ENCODE measurements at regions not wholly inside any gene's neighbourhood (a gene's known extent, or its start where the extent isn't known, plus 50 kb on each side); places are given as distances from the start of the nearest gene placed in this dataset.
"Not testable (repeated sequence)": the region's sequence is repeated elsewhere in the genome, so short reads cannot be mapped to it uniquely, and the experiment has no call there.

DNA sequence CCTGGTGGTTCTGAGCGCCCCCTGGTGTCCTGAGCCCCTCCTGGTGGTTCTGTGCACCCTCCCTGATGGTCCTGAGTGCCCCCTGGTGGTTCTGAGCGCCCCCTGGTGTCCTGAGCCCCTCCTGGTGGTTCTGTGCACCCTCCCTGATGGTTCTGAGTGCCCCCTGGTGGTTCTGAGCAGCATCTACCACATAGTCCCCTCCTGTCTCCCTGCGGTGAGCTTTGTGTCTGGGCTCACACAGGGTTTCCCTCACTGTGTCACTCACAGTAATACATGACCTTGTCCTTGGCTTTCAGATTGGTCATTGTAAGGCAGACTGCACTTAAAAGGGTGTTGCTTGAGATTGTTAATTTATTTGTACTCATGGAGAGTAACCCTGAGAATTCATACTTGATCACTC is 474.9 kb downstream of the TMEM121 start:
- 45 to 50% methylated on average over 2 of the region's 3 CpGs for whole genome bisulfite sequencing, 2 donors
- H3K27ac ChIP-seq (ENCODE audit: low read depth in 1 of 2, low read length in 2 of 2); intact Hi-C loops (cut with DNase I); H3K27me3 ChIP-seq (ENCODE audit: control insufficient read depth in 1 of 2, insufficient read depth in 2 of 2, low read length in 1 of 2); ATAC-seq (ENCODE audit: low FRiP score); H3K36me3 ChIP-seq (ENCODE audit: control insufficient read depth in 1 of 2, insufficient read depth in 2 of 2, low read length in 1 of 2); H3K9me3 ChIP-seq (ENCODE audit: control insufficient read depth, low read length); H3K4me3 ChIP-seq (ENCODE audit: low read length in 2 of 2); DNase-seq; H3K4me1 ChIP-seq (ENCODE audit: control insufficient read depth in 1 of 2, insufficient read depth in 2 of 2, low read length in 2 of 2): not testable (repeated sequence)

DNA sequence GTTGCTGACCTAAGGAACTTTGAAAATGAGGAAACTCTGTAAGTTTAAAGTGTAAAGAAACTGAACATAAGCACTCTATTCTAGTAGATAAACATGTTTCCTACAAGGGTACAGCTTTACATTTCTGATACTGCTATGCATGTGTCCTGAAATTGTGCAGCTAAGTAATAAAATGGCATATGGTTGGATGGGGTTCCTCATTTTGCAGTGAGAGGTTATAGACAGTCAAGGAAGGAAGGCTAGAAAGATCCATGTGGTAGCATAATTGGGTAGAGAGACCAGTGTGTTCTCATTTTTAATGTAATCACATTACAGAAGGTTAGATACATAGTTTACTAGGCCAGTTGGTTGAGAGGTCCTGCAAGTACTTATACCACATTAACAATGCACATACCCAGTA is 477.0 kb downstream of the TMEM121 start:
- Histone ChIP-seq H3K27ac (ENCODE audit: low read depth in 1 of 2, low read length in 2 of 2) (no peak overlapping the region), H3K27me3 (ENCODE audit: control insufficient read depth in 1 of 2, insufficient read depth in 2 of 2, low read length in 1 of 2) (no peaks in the 10 kb centered on the region), H3K36me3 (ENCODE audit: control insufficient read depth in 1 of 2, insufficient read depth in 2 of 2, low read length in 1 of 2) (no peaks in the 10 kb centered on the region), H3K4me1 (ENCODE audit: control insufficient read depth in 1 of 2, insufficient read depth in 2 of 2, low read length in 2 of 2) (no peaks in the 10 kb centered on the region), H3K4me3 (ENCODE audit: low read length in 2 of 2) (no peak overlapping the region), H3K9me3 (ENCODE audit: control insufficient read depth, low read length) (no peaks in the 10 kb centered on the region)
- intact Hi-C loops (cut with DNase I): no loop called here
- ATAC-seq (ENCODE audit: low FRiP score) (no peak), DNase-seq (no peak)

DNA sequence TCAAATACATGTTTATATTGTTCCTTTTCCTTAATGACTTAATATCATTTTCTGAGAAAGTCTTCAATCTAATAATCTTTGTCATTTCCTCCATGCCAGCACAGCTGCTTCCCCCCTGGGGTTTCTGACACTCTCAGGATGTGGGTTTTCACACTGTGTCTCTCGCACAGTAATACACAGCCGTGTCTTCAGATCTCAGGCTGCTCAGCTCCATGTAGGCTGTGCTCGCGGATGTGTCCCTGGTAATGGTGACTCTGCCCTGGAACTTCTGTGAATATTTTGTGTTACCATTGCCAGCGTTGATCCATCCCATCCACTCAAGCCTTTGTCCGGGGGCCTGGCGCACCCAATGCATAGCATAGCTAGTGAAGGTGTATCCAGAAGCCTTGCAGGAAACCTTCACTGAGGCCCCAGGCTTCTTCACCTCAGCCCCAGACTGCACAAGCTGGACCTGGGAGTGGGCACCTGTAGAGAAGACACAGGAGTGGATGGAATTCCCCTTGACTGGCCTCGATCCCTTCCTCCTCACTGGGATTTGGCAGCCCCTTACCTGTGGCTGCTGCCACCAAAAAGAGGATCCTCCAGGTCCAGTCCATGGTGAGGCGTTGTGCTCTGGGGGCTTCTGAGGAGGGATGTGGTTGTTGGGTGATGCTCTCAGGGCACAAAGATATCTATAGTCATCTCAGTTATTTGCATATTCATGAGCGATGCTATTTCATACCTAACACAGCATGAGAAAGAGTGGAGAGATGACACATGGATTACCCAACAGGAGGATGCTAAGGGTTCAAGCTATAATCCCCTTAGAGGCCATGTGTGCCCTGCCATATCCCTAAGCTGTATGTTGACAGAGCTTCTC is 478.8 kb downstream of the TMEM121 start:
- 64 to 65% methylated on average over 10 of the region's 10 CpGs for WGBS, 2 donors
- H3K4me1 ChIP-seq (ENCODE audit: control insufficient read depth in 1 of 2, insufficient read depth in 2 of 2, low read length in 2 of 2); H3K36me3 ChIP-seq (ENCODE audit: control insufficient read depth in 1 of 2, insufficient read depth in 2 of 2, low read length in 1 of 2); H3K27ac ChIP-seq (ENCODE audit: low read depth in 1 of 2, low read length in 2 of 2); intact Hi-C loops (cut with DNase I); DNase-seq; ATAC-seq (ENCODE audit: low FRiP score); H3K4me3 ChIP-seq (ENCODE audit: low read length in 2 of 2); H3K27me3 ChIP-seq (ENCODE audit: control insufficient read depth in 1 of 2, insufficient read depth in 2 of 2, low read length in 1 of 2); H3K9me3 ChIP-seq (ENCODE audit: control insufficient read depth, low read length): not testable (repeated sequence)

DNA sequence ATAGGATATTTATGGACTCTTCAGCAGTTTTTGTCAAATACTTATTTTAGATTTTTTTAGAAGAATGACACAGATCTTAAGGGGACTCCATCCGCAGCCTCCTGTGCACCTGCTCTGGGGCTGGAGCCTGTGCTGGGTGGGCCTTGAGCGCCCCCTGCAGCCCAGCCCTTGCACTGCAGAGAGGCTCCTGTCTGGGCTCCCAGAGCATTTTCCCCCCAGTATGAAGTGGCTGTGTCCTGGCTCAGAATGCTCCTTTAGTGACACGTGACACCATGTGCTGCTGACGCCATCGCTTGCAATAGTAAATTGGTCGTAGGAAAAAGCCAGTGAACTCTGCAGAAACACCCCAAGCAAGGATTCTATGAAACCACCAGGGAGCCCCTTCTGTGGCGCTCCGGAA is 479.7 kb downstream of the TMEM121 start:
- H3K27me3 ChIP-seq (ENCODE audit: control insufficient read depth in 1 of 2, insufficient read depth in 2 of 2, low read length in 1 of 2): not testable (repeated sequence)

DNA sequence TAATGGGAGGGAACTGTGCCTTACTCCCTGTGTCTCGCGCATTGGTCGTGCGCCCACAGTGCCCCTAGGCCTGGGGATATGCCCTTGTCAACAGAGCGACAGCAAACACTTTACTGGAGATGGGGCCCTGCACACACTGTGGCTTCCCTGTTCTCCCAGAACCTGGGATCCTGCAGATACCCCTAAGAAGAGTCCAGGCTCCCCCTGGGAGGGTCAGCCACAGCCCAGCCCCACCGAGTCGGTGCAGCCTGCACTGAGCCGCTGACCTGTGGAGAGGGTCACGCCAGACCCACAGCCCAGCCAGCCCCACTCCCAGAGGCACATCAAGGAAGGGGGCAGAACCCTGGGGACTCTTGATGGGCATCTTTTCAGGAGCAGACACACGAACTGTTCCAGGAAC is 480.3 kb downstream of the TMEM121 start:
- H3K4me1 ChIP-seq (ENCODE audit: control insufficient read depth in 1 of 2, insufficient read depth in 2 of 2, low read length in 2 of 2); H3K9me3 ChIP-seq (ENCODE audit: control insufficient read depth, low read length); DNase-seq; H3K36me3 ChIP-seq (ENCODE audit: control insufficient read depth in 1 of 2, insufficient read depth in 2 of 2, low read length in 1 of 2); H3K4me3 ChIP-seq (ENCODE audit: low read length in 2 of 2); H3K27ac ChIP-seq (ENCODE audit: low read depth in 1 of 2, low read length in 2 of 2); ATAC-seq (ENCODE audit: low FRiP score); H3K27me3 ChIP-seq (ENCODE audit: control insufficient read depth in 1 of 2, insufficient read depth in 2 of 2, low read length in 1 of 2); intact Hi-C loops (cut with DNase I): not testable (repeated sequence)
- 79 to 81% methylated on average over 10 of the region's 10 CpGs for WGBS, 2 donors

More for the DNA sequence above, 479.7 kb downstream of the TMEM121 start:
- 38 to 52% methylated on average over 8 of the region's 8 CpGs for WGBS, 2 donors
- DNase-seq; H3K27ac ChIP-seq (ENCODE audit: low read depth in 1 of 2, low read length in 2 of 2); H3K36me3 ChIP-seq (ENCODE audit: control insufficient read depth in 1 of 2, insufficient read depth in 2 of 2, low read length in 1 of 2); ATAC-seq (ENCODE audit: low FRiP score); intact Hi-C loops (cut with DNase I); H3K9me3 ChIP-seq (ENCODE audit: control insufficient read depth, low read length); H3K4me1 ChIP-seq (ENCODE audit: control insufficient read depth in 1 of 2, insufficient read depth in 2 of 2, low read length in 2 of 2); H3K4me3 ChIP-seq (ENCODE audit: low read length in 2 of 2): not testable (repeated sequence)

DNA sequence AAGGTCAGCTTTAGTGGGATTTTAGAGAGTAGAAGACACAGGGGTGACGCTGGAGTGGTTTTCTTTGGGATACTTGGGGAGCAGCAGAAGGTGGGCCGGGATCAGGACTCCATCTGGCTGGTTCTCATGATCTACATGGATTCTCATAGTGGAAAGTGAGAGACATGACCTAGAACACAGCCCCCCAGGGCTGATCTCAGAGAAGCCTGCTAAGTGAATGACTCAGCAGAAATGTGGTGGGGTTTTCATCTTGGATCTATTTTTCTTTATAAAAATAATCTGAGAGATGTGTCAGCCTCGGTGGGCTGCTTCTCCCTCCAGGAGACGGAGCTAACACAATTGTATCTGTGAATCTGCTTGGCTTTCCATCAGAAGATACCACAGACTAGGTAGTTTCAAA is 484.4 kb downstream of the TMEM121 start:
- Histone ChIP-seq H3K4me3 (ENCODE audit: low read length in 2 of 2) (no peak overlapping the region), H3K36me3 (ENCODE audit: control insufficient read depth in 1 of 2, insufficient read depth in 2 of 2, low read length in 1 of 2) (no peaks in the 10 kb centered on the region), H3K27me3 (ENCODE audit: control insufficient read depth in 1 of 2, insufficient read depth in 2 of 2, low read length in 1 of 2) (no peaks in the 10 kb centered on the region), H3K4me1 (ENCODE audit: control insufficient read depth in 1 of 2, insufficient read depth in 2 of 2, low read length in 2 of 2) (no peaks in the 10 kb centered on the region), H3K9me3 (ENCODE audit: control insufficient read depth, low read length) (no peaks in the 10 kb centered on the region), H3K27ac (ENCODE audit: low read depth in 1 of 2, low read length in 2 of 2) (no peak overlapping the region)
- DNase-seq (no peak), ATAC-seq (ENCODE audit: low FRiP score) (no peak)
- 49 to 53% methylated on average over 4 of the region's 4 CpGs for WGBS, 2 donors
- intact Hi-C loops (cut with DNase I): no loop called here

DNA sequence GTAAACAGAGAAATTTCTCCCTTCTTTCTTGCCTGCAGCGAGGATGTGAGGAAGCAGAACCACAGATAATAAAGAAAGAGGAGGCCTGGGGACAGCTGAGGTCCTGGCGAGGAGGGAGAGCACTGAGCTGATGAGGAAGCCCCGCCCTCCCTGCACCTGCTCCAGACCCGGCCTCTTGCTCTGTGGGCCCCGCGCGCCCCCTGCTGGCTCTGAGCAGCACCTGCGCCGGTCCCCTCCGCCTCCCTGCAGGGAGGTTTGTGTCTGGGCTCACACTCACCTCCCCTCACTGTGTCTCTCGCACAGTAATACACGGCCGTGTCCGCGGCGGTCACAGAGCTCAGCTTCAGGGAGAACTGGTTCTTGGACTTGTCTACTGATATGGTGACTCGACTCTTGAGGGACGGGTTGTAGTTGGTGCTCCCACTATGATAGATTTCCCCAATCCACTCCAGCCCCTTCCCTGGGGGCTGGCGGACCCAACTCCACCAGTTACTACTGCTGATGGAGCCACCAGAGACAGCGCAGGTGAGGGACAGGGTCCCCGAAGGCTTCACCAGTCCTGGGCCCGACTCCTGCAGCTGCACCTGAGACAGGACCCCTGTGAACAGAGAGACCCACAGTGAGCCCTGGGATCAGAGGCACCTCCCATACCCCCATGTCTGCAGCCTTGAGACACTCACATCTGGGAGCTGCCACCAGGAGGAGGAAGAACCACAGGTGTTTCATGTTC is 485.4 kb downstream of the TMEM121 start:
- 49 to 51% methylated on average over 20 to 22 of the region's 22 CpGs for WGBS, 2 donors
- H3K9me3 ChIP-seq (ENCODE audit: control insufficient read depth, low read length); H3K27me3 ChIP-seq (ENCODE audit: control insufficient read depth in 1 of 2, insufficient read depth in 2 of 2, low read length in 1 of 2); H3K4me3 ChIP-seq (ENCODE audit: low read length in 2 of 2); H3K4me1 ChIP-seq (ENCODE audit: control insufficient read depth in 1 of 2, insufficient read depth in 2 of 2, low read length in 2 of 2); H3K36me3 ChIP-seq (ENCODE audit: control insufficient read depth in 1 of 2, insufficient read depth in 2 of 2, low read length in 1 of 2); H3K27ac ChIP-seq (ENCODE audit: low read depth in 1 of 2, low read length in 2 of 2); intact Hi-C loops (cut with DNase I); ATAC-seq (ENCODE audit: low FRiP score): not testable (repeated sequence)
- peak in 1 of 2 donors; percentile 59 for DNase-seq

DNA sequence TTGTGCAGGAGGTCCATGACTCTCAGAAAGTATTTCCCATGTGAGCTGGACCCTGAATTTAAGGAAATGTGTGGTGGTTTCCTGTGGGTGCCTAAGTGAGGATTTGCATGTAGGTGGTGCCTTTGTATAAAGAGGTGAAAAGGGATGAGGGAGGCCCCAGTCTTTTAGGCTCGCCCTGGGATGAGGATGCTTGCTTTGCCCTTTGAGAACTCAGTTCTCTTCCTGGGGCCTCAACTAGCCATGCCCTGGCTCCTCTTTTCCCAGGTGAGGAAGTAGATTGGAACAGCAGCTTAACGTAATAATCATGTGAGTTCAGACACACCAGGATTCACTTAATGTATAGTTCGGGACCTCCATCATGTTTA is 486.0 kb downstream of the TMEM121 start:
- H3K9me3 ChIP-seq (ENCODE audit: control insufficient read depth, low read length); DNase-seq; H3K4me1 ChIP-seq (ENCODE audit: control insufficient read depth in 1 of 2, insufficient read depth in 2 of 2, low read length in 2 of 2); ATAC-seq (ENCODE audit: low FRiP score); H3K27me3 ChIP-seq (ENCODE audit: control insufficient read depth in 1 of 2, insufficient read depth in 2 of 2, low read length in 1 of 2); H3K27ac ChIP-seq (ENCODE audit: low read depth in 1 of 2, low read length in 2 of 2); H3K36me3 ChIP-seq (ENCODE audit: control insufficient read depth in 1 of 2, insufficient read depth in 2 of 2, low read length in 1 of 2); H3K4me3 ChIP-seq (ENCODE audit: low read length in 2 of 2); intact Hi-C loops (cut with DNase I): not testable (repeated sequence)
- 76 to 81% methylated on average over 3 of the region's 3 CpGs for WGBS, 2 donors

DNA sequence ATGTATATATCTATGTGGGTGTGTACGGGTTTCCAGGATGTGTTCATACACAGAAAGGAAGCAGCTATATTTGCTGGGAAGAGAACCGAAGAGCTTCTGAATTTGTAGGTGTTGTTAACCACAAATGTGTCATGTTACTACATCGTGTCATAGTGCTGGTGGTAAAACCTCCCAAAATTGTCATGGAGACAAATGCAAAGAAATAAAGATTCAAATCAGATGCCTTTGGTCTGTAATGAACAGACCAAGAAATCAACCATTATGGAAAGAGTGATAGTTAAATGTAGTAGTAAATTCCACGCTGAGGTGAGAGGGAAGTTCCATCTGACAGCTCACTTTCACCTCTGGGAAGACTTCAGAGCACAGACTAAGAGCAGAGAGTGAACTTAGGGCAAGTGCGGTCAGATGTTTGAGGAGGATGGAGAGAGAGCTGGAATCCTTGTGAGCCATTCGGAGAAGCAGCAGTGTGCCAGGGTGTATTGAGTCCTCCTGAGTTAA is 487.5 kb downstream of the TMEM121 start:
- Histone ChIP-seq H3K27me3 (ENCODE audit: control insufficient read depth in 1 of 2, insufficient read depth in 2 of 2, low read length in 1 of 2) (no peaks in the 10 kb centered on the region), H3K4me1 (ENCODE audit: control insufficient read depth in 1 of 2, insufficient read depth in 2 of 2, low read length in 2 of 2) (no peaks in the 10 kb centered on the region), H3K9me3 (ENCODE audit: control insufficient read depth, low read length) (no peaks in the 10 kb centered on the region), H3K27ac (ENCODE audit: low read depth in 1 of 2, low read length in 2 of 2) (no peak overlapping the region), H3K4me3 (ENCODE audit: low read length in 2 of 2) (no peak overlapping the region), H3K36me3 (ENCODE audit: control insufficient read depth in 1 of 2, insufficient read depth in 2 of 2, low read length in 1 of 2) (no peaks in the 10 kb centered on the region)
- 58 to 62% methylated on average over 6 of the region's 6 CpGs for WGBS, 2 donors
- intact Hi-C loops (cut with DNase I): no loop called here
- DNase-seq (no peak), ATAC-seq (ENCODE audit: low FRiP score) (no peak)
